BJ (cell line): ENCODE measurements at regions not wholly inside any gene's neighbourhood (a gene's known extent, or its start where the extent isn't known, plus 50 kb on each side); places are given as distances from the start of the nearest gene placed in this dataset.

Experiments
- CTCF ChIA-PET: fragments of 350-600 bp; formaldehyde crosslinking; extraction: SDS; loops from one replicate; lab custom pipeline; 2021; ENCODE audit warnings: antibody characterized with exemption, inconsistent platforms; lab: Yijun Ruan, JAX
- POLR2A ChIA-PET: fragments of 300-600 bp; sonication (Branson Sonifier 250); formaldehyde crosslinking; extraction: SDS; loops from one replicate; lab custom pipeline; 2021; ENCODE audit warnings: antibody characterized with exemption; lab: Charles Lee
- DNase-seq: peaks from one replicate; pipeline ENCODE4 v3.0.0-alpha.2; 2011; ENCODE audit warnings: low read depth
- H3K27me3 ChIP-seq: 2 replicates; pipeline ENCODE4 v1.6.0; 2011; ENCODE audit warnings: low read length; ENCODE audit not compliant: control insufficient read depth, insufficient read depth
- H3K36me3 ChIP-seq: 2 replicates; pipeline ENCODE4 v1.5.1; 2011; ENCODE audit warnings: low read length; ENCODE audit not compliant: control insufficient read depth, insufficient read depth
- H3K4me3 ChIP-seq: 2 replicates; pipeline ENCODE4 v1.5.1; 2011; ENCODE audit warnings: low read depth, mild to moderate bottlenecking, control low read depth, low read length
- TF ChIP-seq, protein P1 (sequence below): IDR thresholded peaks from 2 replicates; pipeline ENCODE4 v1.5.1; 2011; ENCODE audit warnings: low read depth, mild to moderate bottlenecking, control low read depth, inconsistent platforms, low read length, moderate library complexity; ENCODE audit not compliant: insufficient read depth

DNA sequence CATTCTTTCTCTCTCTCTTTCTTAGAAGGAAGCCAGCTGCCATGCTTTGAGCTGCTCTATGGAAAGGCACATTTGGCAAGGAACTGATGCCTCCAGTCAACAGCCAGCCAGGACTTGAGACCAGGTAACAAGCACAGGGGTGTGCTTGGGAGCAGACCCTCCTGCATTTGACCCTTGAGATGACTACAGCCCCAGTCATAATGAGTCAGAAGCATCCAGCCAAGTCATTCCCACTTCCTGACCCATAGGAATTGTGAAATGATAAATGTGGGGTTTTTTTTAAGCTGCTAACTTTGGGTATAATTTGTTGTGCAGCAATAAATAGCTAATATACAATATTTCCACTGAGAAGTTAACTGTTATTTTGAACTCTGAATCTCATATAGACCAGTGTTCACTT lies 446.9 kb downstream of the GRXCR1 start:
- ChIA-PET CTCF (no interaction called here), POLR2A (no interaction called here)
- no peak for DNase-seq
- TF ChIP-seq, protein P1, sequence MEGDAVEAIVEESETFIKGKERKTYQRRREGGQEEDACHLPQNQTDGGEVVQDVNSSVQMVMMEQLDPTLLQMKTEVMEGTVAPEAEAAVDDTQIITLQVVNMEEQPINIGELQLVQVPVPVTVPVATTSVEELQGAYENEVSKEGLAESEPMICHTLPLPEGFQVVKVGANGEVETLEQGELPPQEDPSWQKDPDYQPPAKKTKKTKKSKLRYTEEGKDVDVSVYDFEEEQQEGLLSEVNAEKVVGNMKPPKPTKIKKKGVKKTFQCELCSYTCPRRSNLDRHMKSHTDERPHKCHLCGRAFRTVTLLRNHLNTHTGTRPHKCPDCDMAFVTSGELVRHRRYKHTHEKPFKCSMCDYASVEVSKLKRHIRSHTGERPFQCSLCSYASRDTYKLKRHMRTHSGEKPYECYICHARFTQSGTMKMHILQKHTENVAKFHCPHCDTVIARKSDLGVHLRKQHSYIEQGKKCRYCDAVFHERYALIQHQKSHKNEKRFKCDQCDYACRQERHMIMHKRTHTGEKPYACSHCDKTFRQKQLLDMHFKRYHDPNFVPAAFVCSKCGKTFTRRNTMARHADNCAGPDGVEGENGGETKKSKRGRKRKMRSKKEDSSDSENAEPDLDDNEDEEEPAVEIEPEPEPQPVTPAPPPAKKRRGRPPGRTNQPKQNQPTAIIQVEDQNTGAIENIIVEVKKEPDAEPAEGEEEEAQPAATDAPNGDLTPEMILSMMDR: no peak
- Histone ChIP-seq H3K4me3 (no peak overlapping the region), H3K36me3 (no peaks in the 10 kb centered on the region), H3K27me3 (no peaks in the 10 kb centered on the region)

DNA sequence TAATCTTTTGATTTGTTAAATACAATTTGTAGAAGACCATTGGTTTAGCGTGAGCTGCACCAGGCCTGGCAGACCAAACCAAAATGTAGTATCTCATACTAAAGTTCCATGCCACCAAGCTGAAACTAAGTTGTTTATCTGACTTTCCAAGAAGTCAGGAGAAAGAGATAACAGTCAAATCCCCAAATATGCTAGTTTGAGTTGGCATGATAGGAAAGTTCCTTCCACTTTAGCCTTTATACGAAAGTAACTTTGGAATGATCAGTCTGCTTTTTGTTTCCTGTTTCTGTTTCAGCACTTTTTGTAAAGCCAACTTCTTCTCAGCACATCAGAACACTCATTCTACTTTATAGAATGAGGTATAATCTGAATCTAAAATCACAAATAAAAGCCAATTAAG lies 449.2 kb downstream of the GRXCR1 start:
- no peaks in the 10 kb centered on the region for H3K36me3 ChIP-seq
- H3K4me3 ChIP-seq: no peak overlapping the region
- ChIA-PET CTCF (no interaction called here), POLR2A (no interaction called here)
- DNase-seq: no peak
- no peaks in the 10 kb centered on the region for H3K27me3 ChIP-seq
- TF ChIP-seq, protein P1: no peak

DNA sequence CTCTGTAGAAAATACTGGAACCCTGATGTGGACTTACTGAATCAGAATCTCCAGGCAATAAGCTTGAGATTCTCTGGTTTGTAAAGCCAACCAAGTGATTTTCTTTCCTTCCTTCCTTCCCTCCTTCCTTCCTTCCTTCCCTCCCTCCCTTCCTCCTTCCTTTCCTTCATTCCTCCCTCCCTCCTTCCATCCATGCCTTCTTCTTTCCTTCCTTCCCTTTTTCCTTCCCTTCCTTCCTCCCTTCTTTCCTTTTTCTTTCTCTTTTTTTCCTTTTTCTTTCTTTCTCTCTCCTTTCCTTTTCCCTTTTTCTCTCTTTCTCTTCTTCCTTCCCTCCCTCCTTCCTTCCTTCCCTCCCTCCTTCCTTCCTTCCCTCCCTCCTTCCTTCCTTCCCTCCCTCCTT lies 450.8 kb downstream of the GRXCR1 start:
- ChIA-PET POLR2A (no interaction called here), CTCF (interaction anchor here (0.6 kb wide), 1 partner anchor 1380 kb away, joined by 3 read pairs; no protein-coding TSS in a partner anchor)
- Histone ChIP-seq H3K27me3 (no peaks in the 10 kb centered on the region), H3K4me3 (no peak overlapping the region), H3K36me3 (no peaks in the 10 kb centered on the region)
- TF ChIP-seq, protein P1: no peak
- DNase-seq: no peak

DNA sequence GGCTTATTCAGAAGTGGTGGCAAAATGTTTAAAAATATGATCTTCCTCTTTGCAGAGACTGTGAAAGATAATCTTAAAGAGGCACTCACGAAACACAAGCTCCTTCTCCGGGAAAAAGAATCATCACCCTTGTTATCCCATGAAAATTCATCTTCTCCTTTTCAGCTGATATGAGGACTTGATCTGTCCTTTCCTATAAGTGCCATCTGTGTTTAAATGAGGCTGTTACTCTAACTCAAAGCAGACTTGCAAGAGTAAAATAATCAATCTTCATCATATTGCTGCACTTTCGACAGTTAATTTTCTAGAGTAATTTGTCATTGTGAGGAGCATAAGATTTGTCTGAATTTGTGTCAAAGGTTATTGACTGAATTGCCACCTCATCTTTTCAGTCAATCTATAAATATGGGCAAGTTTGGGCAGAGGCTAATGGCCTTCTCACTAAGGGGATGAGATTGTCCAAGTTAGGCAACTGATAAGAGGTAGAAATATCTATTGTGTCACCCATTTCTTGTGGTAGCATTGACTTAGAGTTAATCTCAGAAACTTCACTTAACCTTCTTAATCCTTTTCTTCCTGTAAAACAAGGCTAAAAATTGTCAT lies 452.9 kb downstream of the GRXCR1 start:
- Histone ChIP-seq H3K4me3 (no peak overlapping the region), H3K36me3 (no peaks in the 10 kb centered on the region), H3K27me3 (no peaks in the 10 kb centered on the region)
- no peak for DNase-seq
- TF ChIP-seq, protein P1: no peak
- POLR2A ChIA-PET: no interaction called here
- CTCF ChIA-PET: no interaction called here

DNA sequence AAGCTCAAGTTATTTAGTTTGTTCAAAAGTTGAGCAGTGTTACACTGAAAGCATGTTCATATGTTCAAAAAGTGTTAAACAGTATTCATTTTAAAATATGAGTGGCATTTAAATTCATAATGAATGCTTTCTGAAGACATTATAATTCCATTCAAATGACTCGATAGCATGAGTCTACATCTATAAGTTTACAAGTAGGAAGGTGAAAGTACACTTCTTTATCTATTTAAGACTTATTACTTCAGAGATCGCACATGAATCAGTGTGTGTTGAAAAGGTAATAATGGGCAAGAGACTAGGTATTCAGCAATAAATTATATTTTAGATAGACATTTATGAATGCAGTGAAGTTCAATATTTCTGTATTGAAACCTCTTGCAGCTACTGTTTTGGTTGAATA lies 456.1 kb downstream of the GRXCR1 start:
- TF ChIP-seq, protein P1: no peak
- CTCF ChIA-PET: no interaction called here
- Histone ChIP-seq H3K36me3 (no peaks in the 10 kb centered on the region), H3K4me3 (no peak overlapping the region), H3K27me3 (no peaks in the 10 kb centered on the region)
- DNase-seq: no peak
- POLR2A ChIA-PET: no interaction called here
